ENCODE measurements at regions not wholly inside any gene's neighbourhood (a gene's known extent, or its start where the extent isn't known, plus 50 kb on each side); places are given as distances from the start of the nearest gene placed in this dataset.

DNA sequence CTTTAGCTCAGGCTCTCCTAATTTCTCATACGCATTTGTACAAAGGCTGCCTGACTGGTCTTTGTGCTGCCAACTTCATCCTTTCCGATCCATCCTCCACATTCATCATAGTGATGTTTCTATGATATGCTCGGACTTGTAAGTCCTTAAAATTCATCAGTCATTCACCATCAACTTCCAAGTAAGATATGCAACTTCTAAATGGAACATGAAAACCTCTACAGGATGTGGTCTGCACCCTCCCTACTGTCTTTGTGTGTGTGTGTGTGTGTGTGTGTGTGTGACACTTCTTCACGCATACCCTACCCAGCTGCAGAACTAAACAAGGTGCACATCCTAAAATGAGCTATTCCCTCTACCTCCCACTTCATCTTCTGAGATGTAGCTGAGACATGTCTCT lies 397.9 kb upstream of the NR5A2 start:
- TF ChIP-seq CTCF (IDR thresholded peaks at IDR 0.05) (no peak), POLR2A (IDR thresholded peaks at IDR 0.05) (no peak), POLR2AphosphoS5 (IDR thresholded peaks at IDR 0.05) (no peak), EP300 (IDR thresholded peaks at IDR 0.05) (no peak)
- 74 to 82% methylated on average over 4 of the region's 4 CpGs for WGBS, 2 donors
- no peak for ATAC-seq (ENCODE audit: low FRiP score in 2 of 2)
- H3K27me3 ChIP-seq: no peaks in the 10 kb centered on the region
- DNase-seq: no peak
- no peaks in the 10 kb centered on the region for H3K9me3 ChIP-seq
- H3K36me3 ChIP-seq: no peaks in the 10 kb centered on the region
- H3K27ac ChIP-seq: no peak overlapping the region
- H3K4me1 ChIP-seq: no peaks in the 10 kb centered on the region
- no peak overlapping the region for H3K4me3 ChIP-seq

DNA sequence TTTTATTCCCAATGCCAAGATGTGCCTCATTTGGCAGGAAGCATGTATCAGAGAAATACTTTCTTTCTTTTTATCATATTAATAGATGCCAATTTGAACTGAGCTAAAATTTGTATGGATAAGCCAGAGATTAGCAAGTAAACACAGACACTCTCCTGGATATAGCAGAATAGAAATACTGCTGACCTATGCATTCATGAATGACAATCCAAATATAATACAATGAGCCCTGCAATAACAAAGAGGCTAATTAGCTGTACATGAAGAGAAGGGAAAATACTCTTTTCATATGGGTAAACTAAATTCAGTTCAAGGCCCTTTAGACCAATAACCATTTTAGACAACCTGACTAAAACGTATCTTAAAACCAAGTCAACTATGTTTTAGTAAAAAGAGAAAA lies 388.1 kb upstream of the NR5A2 start:
- 75 to 94% methylated on average over 1 of the region's 1 CpG for WGBS, 2 donors
- no peaks in the 10 kb centered on the region for H3K27me3 ChIP-seq
- peaks cover 0 to 5% (median 2%) of the 10 kb centered on the region in 4 donors for H3K9me3 ChIP-seq
- no peaks in the 10 kb centered on the region for H3K4me1 ChIP-seq
- no peak for DNase-seq
- ATAC-seq (ENCODE audit: low FRiP score in 2 of 2): no peak
- no peaks in the 10 kb centered on the region for H3K36me3 ChIP-seq
- TF ChIP-seq POLR2A (IDR thresholded peaks at IDR 0.05) (no peak), EP300 (IDR thresholded peaks at IDR 0.05) (no peak), POLR2AphosphoS5 (IDR thresholded peaks at IDR 0.05) (no peak), CTCF (IDR thresholded peaks at IDR 0.05) (no peak)
- no peak overlapping the region for H3K4me3 ChIP-seq
- H3K27ac ChIP-seq: no peak overlapping the region

GRCh38 chr1:199641531-199641930 lies 386.0 kb upstream of the NR5A2 start:
- Histone ChIP-seq H3K27ac (no peak overlapping the region), H3K27me3 (no peaks in the 10 kb centered on the region), H3K4me3 (no peak overlapping the region), H3K4me1 (no peaks in the 10 kb centered on the region), H3K9me3 (peaks cover 0 to 5% (median 0%) of the 10 kb centered on the region in 4 donors), H3K36me3 (no peaks in the 10 kb centered on the region)
- ATAC-seq (ENCODE audit: low FRiP score in 2 of 2) (no peak), DNase-seq (no peak)
- WGBS, 2 donors: 84 to 88% methylated on average over 3 of the region's 3 CpGs
- no peak for TF ChIP-seq POLR2AphosphoS5 (IDR thresholded peaks at IDR 0.05)
- TF ChIP-seq POLR2A (IDR thresholded peaks at IDR 0.05): no peak
- TF ChIP-seq CTCF (IDR thresholded peaks at IDR 0.05): no peak
- TF ChIP-seq EP300 (IDR thresholded peaks at IDR 0.05): no peak

- WGBS, 2 donors: 40 to 49% methylated on average over 1 of the region's 1 CpG
- H3K4me1 ChIP-seq: no peaks in the 10 kb centered on the region
- H3K27ac ChIP-seq: no peak overlapping the region
These were observed 382.6 kb upstream of the NR5A2 start for GRCh38 chr1:199644912-199645311.

More at GRCh38 chr1:199644912-199645311, 382.6 kb upstream of the NR5A2 start:
- Histone ChIP-seq H3K36me3 (no peaks in the 10 kb centered on the region), H3K27me3 (no peaks in the 10 kb centered on the region), H3K9me3 (peaks cover 0 to 10% (median 2%) of the 10 kb centered on the region in 4 donors), H3K4me3 (no peak overlapping the region)
- ATAC-seq (ENCODE audit: low FRiP score in 2 of 2) (no peak), DNase-seq (no peak)
- TF ChIP-seq POLR2AphosphoS5 (IDR thresholded peaks at IDR 0.05): no peak
- TF ChIP-seq EP300 (IDR thresholded peaks at IDR 0.05): no peak
- no peak for TF ChIP-seq POLR2A (IDR thresholded peaks at IDR 0.05)
- TF ChIP-seq CTCF (IDR thresholded peaks at IDR 0.05): no peak

Measured in upper lobe of left lung (tissue), 6 donors.